ENCODE measurements at regions not wholly inside any gene's neighbourhood (a gene's known extent, or its start where the extent isn't known, plus 50 kb on each side); places are given as distances from the start of the nearest gene placed in this dataset.
A peak's percentile ranks its signal among the peaks of the same experiment; 100 is the strongest.

DNA sequence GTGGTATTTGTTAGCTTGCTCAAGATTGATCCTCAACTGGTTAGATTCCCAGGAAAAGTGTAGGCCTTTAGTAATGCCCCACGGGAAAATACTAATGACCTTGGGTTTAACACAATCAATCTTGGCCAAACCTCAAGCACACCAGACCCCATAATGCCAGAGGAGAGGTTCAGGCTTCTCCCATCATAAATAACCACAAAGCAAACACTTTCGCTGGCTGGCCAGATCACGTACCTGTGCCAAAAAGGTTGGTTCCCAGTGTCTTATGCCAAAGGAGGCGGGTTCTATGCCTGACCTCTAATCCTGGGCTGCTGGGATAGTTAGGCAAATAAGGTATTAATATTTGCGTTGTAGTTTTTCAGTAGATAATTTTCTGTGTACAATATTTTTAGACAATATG is 379.2 kb upstream of the CDH18 start:
- Histone ChIP-seq H3K4me3 (ENCODE audit: low read depth in 1 of 3, low read length in 3 of 3) (no peak overlapping the region), H3K4me1 (ENCODE audit: control insufficient read depth in 4 of 4, insufficient read depth in 4 of 4, low read length in 3 of 4) (peaks cover 0 to 16% (median 3%) of the 10 kb centered on the region in 4 donors), H3K27me3 (ENCODE audit: control insufficient read depth in 4 of 4, insufficient read depth in 4 of 4, low read length in 3 of 4) (no peaks in the 10 kb centered on the region), H3K36me3 (ENCODE audit: control insufficient read depth in 4 of 4, insufficient read depth in 3 of 4, low read depth in 1 of 4, low read length in 3 of 4) (no peaks in the 10 kb centered on the region), H3K9ac (ENCODE audit: low read depth in 1 of 2, low read length in 2 of 2) (no peak overlapping the region), H3K9me3 (ENCODE audit: control insufficient read depth in 4 of 4, low read length in 3 of 4) (no peaks in the 10 kb centered on the region), H3K27ac (ENCODE audit: low read depth in 1 of 2, low read length in 2 of 2) (no peak overlapping the region)
- TF ChIP-seq FOXA1 (IDR thresholded peaks at IDR 0.05) (no peak), JUND (IDR thresholded peaks at IDR 0.05) (no peak), YY1 (IDR thresholded peaks at IDR 0.05) (peak; percentile 55), NR2F2 (IDR thresholded peaks at IDR 0.05) (no peak), RXRA (IDR thresholded peaks at IDR 0.05) (peak in 1 of 2 donors; percentile 63), EGR1 (IDR thresholded peaks at IDR 0.05; ENCODE audit: low read depth in 2 of 2) (no peak), SP1 (IDR thresholded peaks at IDR 0.05) (no peak), RAD21 (IDR thresholded peaks at IDR 0.05) (peak in 1 of 2 donors; percentile 19), HNF4A (conservative IDR thresholded peaks at IDR 0.05) (peak in 1 of 2 donors; percentile 48), TAF1 (conservative IDR thresholded peaks at IDR 0.05) (no peak), FOXA2 (IDR thresholded peaks at IDR 0.05) (no peak), GABPA (IDR thresholded peaks at IDR 0.05 in 1 of 2, conservative IDR thresholded peaks at IDR 0.05 in 1 of 2) (peak in 1 of 2 donors; percentile 15), HNF4G (IDR thresholded peaks at IDR 0.05) (no peak)
- TF ChIP-seq, protein P1, sequence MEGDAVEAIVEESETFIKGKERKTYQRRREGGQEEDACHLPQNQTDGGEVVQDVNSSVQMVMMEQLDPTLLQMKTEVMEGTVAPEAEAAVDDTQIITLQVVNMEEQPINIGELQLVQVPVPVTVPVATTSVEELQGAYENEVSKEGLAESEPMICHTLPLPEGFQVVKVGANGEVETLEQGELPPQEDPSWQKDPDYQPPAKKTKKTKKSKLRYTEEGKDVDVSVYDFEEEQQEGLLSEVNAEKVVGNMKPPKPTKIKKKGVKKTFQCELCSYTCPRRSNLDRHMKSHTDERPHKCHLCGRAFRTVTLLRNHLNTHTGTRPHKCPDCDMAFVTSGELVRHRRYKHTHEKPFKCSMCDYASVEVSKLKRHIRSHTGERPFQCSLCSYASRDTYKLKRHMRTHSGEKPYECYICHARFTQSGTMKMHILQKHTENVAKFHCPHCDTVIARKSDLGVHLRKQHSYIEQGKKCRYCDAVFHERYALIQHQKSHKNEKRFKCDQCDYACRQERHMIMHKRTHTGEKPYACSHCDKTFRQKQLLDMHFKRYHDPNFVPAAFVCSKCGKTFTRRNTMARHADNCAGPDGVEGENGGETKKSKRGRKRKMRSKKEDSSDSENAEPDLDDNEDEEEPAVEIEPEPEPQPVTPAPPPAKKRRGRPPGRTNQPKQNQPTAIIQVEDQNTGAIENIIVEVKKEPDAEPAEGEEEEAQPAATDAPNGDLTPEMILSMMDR (IDR thresholded peaks at IDR 0.05; ENCODE audit: low read depth, low read length, missing input control), result no peak
- TF ChIP-seq, protein P2, sequence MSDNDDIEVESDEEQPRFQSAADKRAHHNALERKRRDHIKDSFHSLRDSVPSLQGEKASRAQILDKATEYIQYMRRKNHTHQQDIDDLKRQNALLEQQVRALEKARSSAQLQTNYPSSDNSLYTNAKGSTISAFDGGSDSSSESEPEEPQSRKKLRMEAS (IDR thresholded peaks at IDR 0.05), result peak; percentile 54
- TF ChIP-seq, protein P3, sequence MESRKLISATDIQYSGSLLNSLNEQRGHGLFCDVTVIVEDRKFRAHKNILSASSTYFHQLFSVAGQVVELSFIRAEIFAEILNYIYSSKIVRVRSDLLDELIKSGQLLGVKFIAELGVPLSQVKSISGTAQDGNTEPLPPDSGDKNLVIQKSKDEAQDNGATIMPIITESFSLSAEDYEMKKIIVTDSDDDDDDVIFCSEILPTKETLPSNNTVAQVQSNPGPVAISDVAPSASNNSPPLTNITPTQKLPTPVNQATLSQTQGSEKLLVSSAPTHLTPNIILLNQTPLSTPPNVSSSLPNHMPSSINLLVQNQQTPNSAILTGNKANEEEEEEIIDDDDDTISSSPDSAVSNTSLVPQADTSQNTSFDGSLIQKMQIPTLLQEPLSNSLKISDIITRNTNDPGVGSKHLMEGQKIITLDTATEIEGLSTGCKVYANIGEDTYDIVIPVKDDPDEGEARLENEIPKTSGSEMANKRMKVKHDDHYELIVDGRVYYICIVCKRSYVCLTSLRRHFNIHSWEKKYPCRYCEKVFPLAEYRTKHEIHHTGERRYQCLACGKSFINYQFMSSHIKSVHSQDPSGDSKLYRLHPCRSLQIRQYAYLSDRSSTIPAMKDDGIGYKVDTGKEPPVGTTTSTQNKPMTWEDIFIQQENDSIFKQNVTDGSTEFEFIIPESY (IDR thresholded peaks at IDR 0.05), result no peak
- TF ChIP-seq, protein P4, sequence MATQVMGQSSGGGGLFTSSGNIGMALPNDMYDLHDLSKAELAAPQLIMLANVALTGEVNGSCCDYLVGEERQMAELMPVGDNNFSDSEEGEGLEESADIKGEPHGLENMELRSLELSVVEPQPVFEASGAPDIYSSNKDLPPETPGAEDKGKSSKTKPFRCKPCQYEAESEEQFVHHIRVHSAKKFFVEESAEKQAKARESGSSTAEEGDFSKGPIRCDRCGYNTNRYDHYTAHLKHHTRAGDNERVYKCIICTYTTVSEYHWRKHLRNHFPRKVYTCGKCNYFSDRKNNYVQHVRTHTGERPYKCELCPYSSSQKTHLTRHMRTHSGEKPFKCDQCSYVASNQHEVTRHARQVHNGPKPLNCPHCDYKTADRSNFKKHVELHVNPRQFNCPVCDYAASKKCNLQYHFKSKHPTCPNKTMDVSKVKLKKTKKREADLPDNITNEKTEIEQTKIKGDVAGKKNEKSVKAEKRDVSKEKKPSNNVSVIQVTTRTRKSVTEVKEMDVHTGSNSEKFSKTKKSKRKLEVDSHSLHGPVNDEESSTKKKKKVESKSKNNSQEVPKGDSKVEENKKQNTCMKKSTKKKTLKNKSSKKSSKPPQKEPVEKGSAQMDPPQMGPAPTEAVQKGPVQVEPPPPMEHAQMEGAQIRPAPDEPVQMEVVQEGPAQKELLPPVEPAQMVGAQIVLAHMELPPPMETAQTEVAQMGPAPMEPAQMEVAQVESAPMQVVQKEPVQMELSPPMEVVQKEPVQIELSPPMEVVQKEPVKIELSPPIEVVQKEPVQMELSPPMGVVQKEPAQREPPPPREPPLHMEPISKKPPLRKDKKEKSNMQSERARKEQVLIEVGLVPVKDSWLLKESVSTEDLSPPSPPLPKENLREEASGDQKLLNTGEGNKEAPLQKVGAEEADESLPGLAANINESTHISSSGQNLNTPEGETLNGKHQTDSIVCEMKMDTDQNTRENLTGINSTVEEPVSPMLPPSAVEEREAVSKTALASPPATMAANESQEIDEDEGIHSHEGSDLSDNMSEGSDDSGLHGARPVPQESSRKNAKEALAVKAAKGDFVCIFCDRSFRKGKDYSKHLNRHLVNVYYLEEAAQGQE (IDR thresholded peaks at IDR 0.05), result no peak
- TF ChIP-seq, protein P5, sequence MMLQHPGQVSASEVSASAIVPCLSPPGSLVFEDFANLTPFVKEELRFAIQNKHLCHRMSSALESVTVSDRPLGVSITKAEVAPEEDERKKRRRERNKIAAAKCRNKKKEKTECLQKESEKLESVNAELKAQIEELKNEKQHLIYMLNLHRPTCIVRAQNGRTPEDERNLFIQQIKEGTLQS (IDR thresholded peaks at IDR 0.05), result no peak
- WGBS, result 39% methylated on average over 5 of the region's 5 CpGs
- DNase-seq (ENCODE audit: low spot score), result no peak
